MM.1S (cell line): ENCODE measurements at regions not wholly inside any gene's neighbourhood (a gene's known extent, or its start where the extent isn't known, plus 50 kb on each side); places are given as distances from the start of the nearest gene placed in this dataset.

Experiments
- DNase-seq: peaks from one replicate; pipeline ENCODE4 v3.0.0-alpha.2; 2015
- H2AFZ ChIP-seq: fragments of 300-600 bp; sonication (generic); 2 replicates; pipeline ENCODE4 v1.6.0; 2016; ENCODE audit warnings: antibody characterized with exemption, low read length
- H3F3A ChIP-seq: fragments of 300-600 bp; sonication (generic); 2 replicates; pipeline ENCODE4 v1.6.1; 2016; ENCODE audit warnings: mild to moderate bottlenecking, antibody characterized with exemption, low read length, moderate library complexity, mixed read lengths; ENCODE audit not compliant: insufficient read depth
- H3K27ac ChIP-seq: fragments of 300-600 bp; sonication (generic); 2 replicates; pipeline ENCODE4 v1.5.1; 2016; ENCODE audit warnings: mild to moderate bottlenecking, low read length
- H3K27me3 ChIP-seq: fragments of 300-600 bp; sonication (generic); replicated peaks from 2 replicates; pipeline ENCODE4 v1.6.0; 2016; ENCODE audit warnings: low read length; ENCODE audit not compliant: insufficient read depth
- H3K36me3 ChIP-seq: fragments of 300-600 bp; sonication (generic); replicated peaks from 2 replicates; pipeline ENCODE4 v1.6.1; 2016; ENCODE audit warnings: mild to moderate bottlenecking, low read length, mixed read lengths; ENCODE audit not compliant: insufficient read depth
- H3K4me1 ChIP-seq: fragments of 300-600 bp; sonication (generic); 2 replicates; pipeline ENCODE4 v1.6.1; 2016; ENCODE audit warnings: low read length, mixed read lengths
- H3K4me2 ChIP-seq: fragments of 300-600 bp; sonication (generic); 2 replicates; pipeline ENCODE4 v1.6.0; 2016; ENCODE audit warnings: low read depth, low read length
- H3K4me3 ChIP-seq: fragments of 300-600 bp; sonication (generic); 2 replicates; pipeline ENCODE4 v1.5.1; 2016; ENCODE audit warnings: low read length, mixed read lengths
- H3K79me2 ChIP-seq: fragments of 300-600 bp; sonication (generic); 2 replicates; pipeline ENCODE4 v1.6.1; 2016; ENCODE audit warnings: mixed run types, low read length, mixed read lengths
- H3K9ac ChIP-seq: fragments of 300-600 bp; sonication (generic); 2 replicates; pipeline ENCODE4 v1.6.1; 2016; ENCODE audit warnings: low read length, mixed read lengths
- H3K9me2 ChIP-seq: fragments of 300-600 bp; sonication (generic); replicated peaks from 2 replicates; pipeline ENCODE4 v1.6.1; 2016; ENCODE audit warnings: mild to moderate bottlenecking, low read length, mixed read lengths; ENCODE audit not compliant: insufficient read depth
- H3K9me3 ChIP-seq: fragments of 300-600 bp; sonication (generic); replicated peaks from 2 replicates; pipeline ENCODE4 v1.6.1; 2016; ENCODE audit warnings: mild to moderate bottlenecking, low read length, mixed read lengths; ENCODE audit not compliant: insufficient read depth
- H4K20me1 ChIP-seq: fragments of 300-600 bp; sonication (generic); 2 replicates; pipeline ENCODE4 v1.6.1; 2016; ENCODE audit warnings: mild to moderate bottlenecking, low read length, moderate library complexity, mixed read lengths; ENCODE audit not compliant: insufficient read depth
- CTCF ChIP-seq: fragments of 300-600 bp; sonication (generic); IDR thresholded peaks from 2 replicates; pipeline ENCODE4 v1.5.1; 2016; ENCODE audit warnings: antibody characterized with exemption, low read length, mixed read lengths
- EZH2 ChIP-seq: fragments of 300-600 bp; sonication (generic); optimal IDR thresholded peaks from 2 replicates; pipeline ENCODE3; 2017; ENCODE audit warnings: low read depth, mild to moderate bottlenecking, antibody characterized with exemption, low read length, mixed read lengths
- EZH2phosphoT487 ChIP-seq: fragments of 300-600 bp; sonication (generic); IDR thresholded peaks from 2 replicates; pipeline ENCODE4 v1.6.1; 2018; ENCODE audit warnings: antibody characterized with exemption, low read length

GRCh38 chr1:29581256-29581655 is 344.9 kb downstream of the PTPRU start:
- Histone ChIP-seq H4K20me1 (no peaks in the 10 kb centered on the region), H3K79me2 (no peaks in the 10 kb centered on the region), H3K4me2 (no peak overlapping the region), H3K36me3 (no peaks in the 10 kb centered on the region), H3K27ac (no peak overlapping the region), H3K4me1 (no peaks in the 10 kb centered on the region), H3K9me3 (no peaks in the 10 kb centered on the region), H3K9me2 (no peaks in the 10 kb centered on the region), H2AFZ (no peak overlapping the region), H3K4me3 (no peak overlapping the region), H3F3A (no peaks in the 10 kb centered on the region), H3K27me3 (peaks cover 92% of the 10 kb centered on the region), H3K9ac (no peak overlapping the region)
- no peak for DNase-seq
- TF ChIP-seq EZH2 = no peak
- no peak for TF ChIP-seq EZH2phosphoT487
- no peak for TF ChIP-seq CTCF

- no peak overlapping the region for H3K27ac ChIP-seq
- no peaks in the 10 kb centered on the region for H3F3A ChIP-seq
- no peak overlapping the region for H3K4me2 ChIP-seq
- no peaks in the 10 kb centered on the region for H3K4me1 ChIP-seq
- H3K27me3 ChIP-seq = peaks cover 92% of the 10 kb centered on the region
- no peaks in the 10 kb centered on the region for H3K9me3 ChIP-seq
- no peak for DNase-seq
- no peak overlapping the region for H2AFZ ChIP-seq
- H3K9me2 ChIP-seq = no peaks in the 10 kb centered on the region
- no peak for TF ChIP-seq EZH2phosphoT487
- no peak for TF ChIP-seq EZH2
- TF ChIP-seq CTCF = no peak
- no peak overlapping the region for H3K9ac ChIP-seq
- no peaks in the 10 kb centered on the region for H3K36me3 ChIP-seq
- H4K20me1 ChIP-seq = no peaks in the 10 kb centered on the region
- no peaks in the 10 kb centered on the region for H3K79me2 ChIP-seq
- no peak overlapping the region for H3K4me3 ChIP-seq
Observed at GRCh38 chr1:29579821-29580425, 343.6 kb downstream of the PTPRU start.

GRCh38 chr1:29577512-29577911 is 341.2 kb downstream of the PTPRU start:
- TF ChIP-seq EZH2 (no peak), EZH2phosphoT487 (no peak), CTCF (no peak)
- no peak overlapping the region for H3K9ac ChIP-seq
- H3K4me2 ChIP-seq = no peak overlapping the region
- no peak overlapping the region for H2AFZ ChIP-seq
- H3K27me3 ChIP-seq = peaks cover 89% of the 10 kb centered on the region
- no peaks in the 10 kb centered on the region for H3K9me3 ChIP-seq
- H3K36me3 ChIP-seq = no peaks in the 10 kb centered on the region
- no peaks in the 10 kb centered on the region for H3K79me2 ChIP-seq
- H4K20me1 ChIP-seq = no peaks in the 10 kb centered on the region
- no peaks in the 10 kb centered on the region for H3K4me1 ChIP-seq
- no peaks in the 10 kb centered on the region for H3K9me2 ChIP-seq
- DNase-seq = no peak
- no peak overlapping the region for H3K4me3 ChIP-seq
- no peaks in the 10 kb centered on the region for H3F3A ChIP-seq
- H3K27ac ChIP-seq = no peak overlapping the region
